ENCODE measurements at regions not wholly inside any gene's neighbourhood (a gene's known extent, or its start where the extent isn't known, plus 50 kb on each side); places are given as distances from the start of the nearest gene placed in this dataset.

DNA sequence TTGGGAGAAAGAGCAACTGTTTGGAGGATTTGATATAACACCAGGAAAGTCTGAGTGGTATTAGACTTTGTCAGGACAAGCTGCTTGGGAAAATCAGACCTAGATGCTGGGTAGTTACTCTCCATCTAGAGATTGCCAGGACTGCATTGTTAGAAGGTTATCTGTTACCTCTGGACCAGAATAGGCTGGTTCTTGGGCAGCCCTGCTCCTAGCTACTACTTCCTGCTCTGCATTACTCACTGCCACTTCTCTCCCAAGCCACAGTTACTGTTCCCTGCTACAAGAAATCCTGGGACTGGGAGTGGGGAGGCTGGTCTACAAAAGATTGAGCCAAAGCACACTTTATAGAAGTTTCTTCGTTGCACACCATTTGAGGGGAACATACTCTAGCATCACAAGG is 95.5 kb upstream of the KCNN2 start:
- no peaks in the 10 kb centered on the region for H3K9me3 Mint-ChIP-seq
- H3K36me3 Mint-ChIP-seq: no peaks in the 10 kb centered on the region
- no peak overlapping the region for H3K27ac Mint-ChIP-seq
- ATAC-seq: no peak
- H3K4me1 Mint-ChIP-seq: no peaks in the 10 kb centered on the region
- no peak overlapping the region for H3K4me3 Mint-ChIP-seq
- no peaks in the 10 kb centered on the region for H3K27me3 Mint-ChIP-seq

DNA sequence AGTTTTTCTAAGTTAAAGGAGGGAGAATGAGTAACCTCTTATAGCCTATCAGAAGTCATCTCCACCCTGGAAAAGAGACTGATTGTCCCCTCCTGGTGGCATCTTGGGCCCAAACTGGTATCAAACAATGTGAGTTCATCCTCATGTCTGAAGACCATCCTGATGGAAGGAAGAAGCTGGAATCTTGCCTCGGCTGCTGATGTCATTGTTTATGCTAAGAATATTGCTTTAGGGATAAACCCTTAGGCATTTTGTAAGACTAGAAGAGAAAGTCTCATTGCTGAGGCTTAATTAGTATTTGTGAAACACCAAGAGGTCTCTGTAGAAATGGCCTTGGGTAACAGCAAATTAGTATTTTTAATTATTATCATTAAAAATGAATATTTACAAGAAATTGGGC is 65.7 kb upstream of the KCNN2 start:
- Mint-ChIP-seq H3K27me3 (peaks cover 10% of the 10 kb centered on the region), H3K27ac (no peak overlapping the region), H3K4me3 (no peak overlapping the region), H3K36me3 (no peaks in the 10 kb centered on the region), H3K9me3 (peaks cover 2% of the 10 kb centered on the region), H3K4me1 (no peaks in the 10 kb centered on the region)
- ATAC-seq: no peak

- Mint-ChIP-seq H3K9me3 (no peaks in the 10 kb centered on the region), H3K27ac (no peak overlapping the region), H3K4me3 (no peak overlapping the region), H3K27me3 (peaks cover 26% of the 10 kb centered on the region), H3K36me3 (no peaks in the 10 kb centered on the region), H3K4me1 (no peaks in the 10 kb centered on the region)
- peak; percentile 47 for ATAC-seq
Measured at GRCh38 chr5:114297915-114298314, 64.0 kb upstream of the KCNN2 start.

DNA sequence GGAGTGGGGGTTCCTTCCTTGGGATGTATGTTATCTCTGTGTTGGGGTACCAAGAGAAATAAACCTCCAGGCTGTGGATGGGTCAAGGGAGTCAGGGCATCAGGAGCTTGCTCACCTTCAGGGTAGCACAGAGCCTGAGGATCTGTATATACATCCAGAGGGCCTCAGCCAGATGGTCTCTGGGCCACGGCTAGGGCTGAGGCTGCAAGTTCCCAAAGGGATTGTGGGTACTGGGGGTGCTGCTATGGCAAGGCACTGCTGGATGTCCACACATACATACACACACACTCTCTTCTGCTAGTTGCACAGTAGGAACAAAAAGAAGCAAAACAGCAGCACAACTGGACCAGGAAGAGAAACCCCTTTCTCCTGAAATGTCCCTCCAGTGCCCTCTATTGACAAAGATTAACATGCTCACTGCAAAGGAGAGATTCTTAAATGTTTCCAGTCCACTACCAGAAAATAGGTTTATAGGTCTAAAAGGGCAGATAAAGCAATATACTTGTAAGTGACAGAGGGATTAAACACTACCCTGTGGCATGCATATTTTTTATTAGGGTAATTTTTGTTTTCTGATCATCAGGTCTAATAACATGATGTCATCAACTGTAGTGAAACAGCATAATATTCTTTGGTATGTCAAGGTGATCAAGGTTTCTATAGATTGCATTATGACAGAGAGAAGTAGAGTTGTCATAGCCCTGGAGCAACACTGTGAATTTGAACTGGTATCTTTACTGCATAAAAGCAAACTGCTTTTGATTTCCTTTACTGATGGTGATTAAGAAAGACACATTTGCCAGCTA is 56.3 kb upstream of the KCNN2 start:
- H3K4me3 Mint-ChIP-seq: no peak overlapping the region
- H3K9me3 Mint-ChIP-seq: no peaks in the 10 kb centered on the region
- H3K27me3 Mint-ChIP-seq: peaks cover 17% of the 10 kb centered on the region
- H3K36me3 Mint-ChIP-seq: no peaks in the 10 kb centered on the region
- H3K27ac Mint-ChIP-seq: no peak overlapping the region
- H3K4me1 Mint-ChIP-seq: no peaks in the 10 kb centered on the region
- ATAC-seq: no peak

DNA sequence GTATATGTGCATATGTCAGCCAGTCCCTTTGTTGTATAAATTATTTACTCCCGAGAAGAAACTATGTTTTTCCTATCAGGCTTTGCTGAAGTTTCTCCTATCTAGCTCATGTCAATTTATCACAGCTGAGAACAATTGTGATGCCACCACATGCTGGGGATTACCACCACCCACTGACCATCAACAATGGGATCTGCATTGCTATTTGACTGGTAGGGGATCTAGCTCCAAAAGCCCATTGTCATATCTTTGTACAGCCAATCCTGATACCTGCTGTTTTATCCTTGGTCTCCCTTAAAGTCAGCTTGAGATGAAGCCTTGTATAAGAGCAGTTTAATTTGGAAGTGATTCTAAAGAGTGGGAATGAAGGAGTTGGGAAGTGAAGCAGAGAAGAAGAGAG is 53.9 kb upstream of the KCNN2 start:
- H3K27me3 Mint-ChIP-seq: no peaks in the 10 kb centered on the region
- H3K27ac Mint-ChIP-seq: no peak overlapping the region
- no peak overlapping the region for H3K4me3 Mint-ChIP-seq

GRCh38 chr5:114308508-114308907 is 53.4 kb upstream of the KCNN2 start:
- no peaks in the 10 kb centered on the region for H3K27me3 Mint-ChIP-seq
- no peaks in the 10 kb centered on the region for H3K4me1 Mint-ChIP-seq
- no peaks in the 10 kb centered on the region for H3K9me3 Mint-ChIP-seq
- H3K27ac Mint-ChIP-seq: no peak overlapping the region
- no peaks in the 10 kb centered on the region for H3K36me3 Mint-ChIP-seq
- no peak overlapping the region for H3K4me3 Mint-ChIP-seq
- ATAC-seq: no peak

More for the DNA sequence above, 53.9 kb upstream of the KCNN2 start:
- no peaks in the 10 kb centered on the region for H3K4me1 Mint-ChIP-seq
- ATAC-seq: no peak
- no peaks in the 10 kb centered on the region for H3K9me3 Mint-ChIP-seq
- H3K36me3 Mint-ChIP-seq: no peaks in the 10 kb centered on the region

DNA sequence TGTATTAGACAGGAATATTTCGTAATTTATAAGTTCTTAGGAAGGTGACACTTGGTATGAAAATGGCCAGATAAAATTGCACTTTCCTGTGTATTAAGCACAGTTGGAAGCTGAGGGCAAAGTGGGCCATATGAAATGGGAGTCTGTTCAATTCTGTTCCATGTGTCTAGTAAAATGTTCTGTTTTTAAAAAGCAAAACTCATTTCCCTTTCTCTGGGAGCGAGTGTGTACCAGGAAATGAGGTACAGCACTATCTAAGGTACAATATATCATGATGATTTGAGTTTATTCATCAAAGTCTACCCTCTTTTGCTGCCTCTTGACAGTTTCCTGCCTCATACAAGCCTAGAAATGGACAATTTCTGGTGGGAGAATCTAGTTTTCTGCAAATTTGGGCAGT is 51.2 kb upstream of the KCNN2 start:
- no peaks in the 10 kb centered on the region for H3K4me1 Mint-ChIP-seq
- no peak for ATAC-seq
- no peaks in the 10 kb centered on the region for H3K36me3 Mint-ChIP-seq
- H3K27ac Mint-ChIP-seq: no peak overlapping the region
- H3K4me3 Mint-ChIP-seq: no peak overlapping the region
- H3K9me3 Mint-ChIP-seq: no peaks in the 10 kb centered on the region
- no peaks in the 10 kb centered on the region for H3K27me3 Mint-ChIP-seq

DNA sequence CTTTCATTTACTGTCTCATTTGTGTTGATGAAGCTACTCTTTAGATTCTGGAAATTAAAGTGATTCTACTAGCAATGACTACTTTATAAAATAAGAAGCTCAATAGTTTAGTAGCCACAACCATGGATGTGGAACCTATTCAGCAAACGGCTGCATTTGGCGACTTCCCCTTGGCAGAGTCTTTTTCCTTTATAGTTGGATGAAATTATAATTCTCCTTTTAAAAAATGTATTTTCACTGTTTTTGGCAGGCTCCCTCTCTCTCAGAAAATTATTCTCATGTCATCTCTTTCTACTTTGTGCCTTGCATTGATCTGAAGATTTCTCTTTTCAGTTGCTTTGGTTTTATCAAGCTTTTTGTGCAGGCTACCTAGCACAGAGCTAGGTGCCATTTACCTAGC is 50.6 kb upstream of the KCNN2 start:
- Mint-ChIP-seq H3K4me1 (no peaks in the 10 kb centered on the region), H3K27me3 (no peaks in the 10 kb centered on the region), H3K27ac (no peak overlapping the region), H3K9me3 (no peaks in the 10 kb centered on the region), H3K36me3 (no peaks in the 10 kb centered on the region), H3K4me3 (no peak overlapping the region)
- ATAC-seq: no peak

DNA sequence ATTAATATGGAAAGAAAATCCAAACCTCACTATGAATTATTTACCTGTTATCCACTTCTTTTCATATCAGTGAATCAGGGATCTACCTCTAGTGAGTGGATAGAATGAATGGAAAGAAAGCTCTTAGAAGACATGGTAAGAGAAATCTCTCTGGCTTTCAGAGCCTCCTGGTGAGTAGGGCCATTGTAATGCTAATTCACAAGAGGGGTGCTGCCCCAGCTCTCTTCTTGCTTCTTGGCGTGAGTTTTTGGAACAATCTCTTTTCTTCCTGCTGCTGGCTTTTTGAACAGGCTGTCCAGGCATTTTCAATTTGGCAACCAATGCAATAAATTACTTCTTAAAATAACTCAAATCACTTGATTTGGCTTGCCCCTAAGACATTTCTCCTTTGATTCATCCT is 49.9 kb upstream of the KCNN2 start:
- Mint-ChIP-seq H3K4me1 (no peaks in the 10 kb centered on the region), H3K36me3 (no peaks in the 10 kb centered on the region), H3K4me3 (no peak overlapping the region), H3K9me3 (no peaks in the 10 kb centered on the region), H3K27ac (no peak overlapping the region), H3K27me3 (no peaks in the 10 kb centered on the region)
- ATAC-seq: no peak

Measured in stimulated activated memory B cell treated with anti-CD40 and anti-IgM and Interleukin-4, amounts not matched to agents 10 μg/mL and 1 μg/mL and 100 μg/mL, for 72 hours (primary cell).